Lower leg skin (tissue), 4 donors: ENCODE measurements at regions not wholly inside any gene's neighbourhood (a gene's known extent, or its start where the extent isn't known, plus 50 kb on each side); places are given as distances from the start of the nearest gene placed in this dataset.

Source experiments
- DNase-seq, 2 donors: peaks; one replicate each; pipeline ENCODE4 v3.0.0-alpha.2; 2019; ENCODE audit warnings: low spot score in 2 of 2
- H3K4me3 ChIP-seq: fragments of 200-600 bp; sonication (generic); 2 replicates; pipeline ENCODE4 v1.5.1; 2017; ENCODE audit warnings: mild to moderate bottlenecking, low read depth; ENCODE audit not compliant: poor library complexity, severe bottlenecking
- POLR2A ChIP-seq, 2 donors: fragments of 450-650 bp; IDR thresholded peaks; one replicate each; pipeline ENCODE4 v1.6.1; 2016 to 2017; ENCODE audit warnings: antibody characterized with exemption in 2 of 2, mild to moderate bottlenecking in 1 of 2, moderate library complexity in 1 of 2
- WGBS, 2 donors: methylation state at CpG; one replicate each; pipeline ENCODE4 v1.1.5; 2018; 5-methylcytosine and 5-hydroxymethylcytosine counted together
- intact Hi-C: fragments of 100-400 bp; cut with DNase I; formaldehyde crosslinking; loops from one replicate; pipeline ENCODE4 v1.15.0; 2023; ENCODE audit warnings: low total_unique reads
- TF ChIP-seq, protein P1 (sequence below), 3 donors: fragments of 450-650 bp; IDR thresholded peaks; one replicate each; pipeline ENCODE4 v1.5.1; 2016; ENCODE audit warnings: antibody characterized with exemption in 3 of 3, mild to moderate bottlenecking in 3 of 3, moderate library complexity in 2 of 3

DNA sequence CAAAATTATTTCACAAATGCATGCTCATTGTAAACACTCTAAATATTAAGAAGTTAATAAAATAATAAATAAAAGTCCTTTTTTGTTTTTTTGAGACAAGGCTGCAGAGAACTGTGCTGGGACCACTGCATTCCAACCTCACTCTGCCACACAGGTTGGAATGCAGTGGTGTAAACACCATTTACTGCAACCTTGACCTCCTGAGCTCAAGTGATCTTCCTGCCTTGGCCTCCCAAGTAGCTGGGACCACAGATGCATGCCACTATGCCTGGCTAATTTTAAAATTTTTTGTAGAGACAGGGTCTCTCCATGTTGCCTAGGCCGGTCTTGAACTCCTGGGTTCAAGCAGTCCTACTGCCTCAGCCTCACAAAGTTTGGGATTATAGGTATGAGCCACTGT is 578.4 kb downstream of the ZIC1 start:
- WGBS, 2 donors: 89 to 97% methylated on average over 1 of the region's 1 CpG
- intact Hi-C loops: no loop called here
- TF ChIP-seq, protein P1, sequence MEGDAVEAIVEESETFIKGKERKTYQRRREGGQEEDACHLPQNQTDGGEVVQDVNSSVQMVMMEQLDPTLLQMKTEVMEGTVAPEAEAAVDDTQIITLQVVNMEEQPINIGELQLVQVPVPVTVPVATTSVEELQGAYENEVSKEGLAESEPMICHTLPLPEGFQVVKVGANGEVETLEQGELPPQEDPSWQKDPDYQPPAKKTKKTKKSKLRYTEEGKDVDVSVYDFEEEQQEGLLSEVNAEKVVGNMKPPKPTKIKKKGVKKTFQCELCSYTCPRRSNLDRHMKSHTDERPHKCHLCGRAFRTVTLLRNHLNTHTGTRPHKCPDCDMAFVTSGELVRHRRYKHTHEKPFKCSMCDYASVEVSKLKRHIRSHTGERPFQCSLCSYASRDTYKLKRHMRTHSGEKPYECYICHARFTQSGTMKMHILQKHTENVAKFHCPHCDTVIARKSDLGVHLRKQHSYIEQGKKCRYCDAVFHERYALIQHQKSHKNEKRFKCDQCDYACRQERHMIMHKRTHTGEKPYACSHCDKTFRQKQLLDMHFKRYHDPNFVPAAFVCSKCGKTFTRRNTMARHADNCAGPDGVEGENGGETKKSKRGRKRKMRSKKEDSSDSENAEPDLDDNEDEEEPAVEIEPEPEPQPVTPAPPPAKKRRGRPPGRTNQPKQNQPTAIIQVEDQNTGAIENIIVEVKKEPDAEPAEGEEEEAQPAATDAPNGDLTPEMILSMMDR (IDR thresholded peaks at IDR 0.05): no peak
- TF ChIP-seq POLR2A (IDR thresholded peaks at IDR 0.05): no peak
- no peak overlapping the region for H3K4me3 ChIP-seq
- no peak for DNase-seq

DNA sequence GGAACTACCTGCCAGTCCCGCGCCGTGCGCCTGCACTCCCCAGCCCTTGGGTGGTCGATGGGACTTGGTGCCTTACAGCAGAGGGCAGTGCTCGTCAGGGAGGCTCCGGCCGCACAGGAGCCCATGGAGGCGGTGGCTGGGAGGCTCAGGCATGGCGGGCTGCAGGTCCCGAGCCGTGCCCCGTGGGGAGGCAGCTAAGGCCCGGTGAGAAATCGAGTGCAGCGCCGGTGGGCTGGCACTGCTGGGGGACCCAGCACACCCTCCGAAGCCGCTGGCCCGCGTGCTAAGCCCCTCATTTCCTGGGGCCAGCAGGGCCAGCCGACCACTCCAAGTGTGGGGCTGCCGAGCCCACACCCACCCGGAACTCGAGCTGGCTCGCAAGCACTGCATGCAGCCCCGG is 580.2 kb downstream of the ZIC1 start:
- no peak overlapping the region for H3K4me3 ChIP-seq
- intact Hi-C loops: no loop called here
- TF ChIP-seq, protein P1 (IDR thresholded peaks at IDR 0.05): no peak
- TF ChIP-seq POLR2A (IDR thresholded peaks at IDR 0.05): no peak
- no peak for DNase-seq
- WGBS, 2 donors: 95 to 100% methylated on average over 2 to 26 of the region's 27 CpGs

DNA sequence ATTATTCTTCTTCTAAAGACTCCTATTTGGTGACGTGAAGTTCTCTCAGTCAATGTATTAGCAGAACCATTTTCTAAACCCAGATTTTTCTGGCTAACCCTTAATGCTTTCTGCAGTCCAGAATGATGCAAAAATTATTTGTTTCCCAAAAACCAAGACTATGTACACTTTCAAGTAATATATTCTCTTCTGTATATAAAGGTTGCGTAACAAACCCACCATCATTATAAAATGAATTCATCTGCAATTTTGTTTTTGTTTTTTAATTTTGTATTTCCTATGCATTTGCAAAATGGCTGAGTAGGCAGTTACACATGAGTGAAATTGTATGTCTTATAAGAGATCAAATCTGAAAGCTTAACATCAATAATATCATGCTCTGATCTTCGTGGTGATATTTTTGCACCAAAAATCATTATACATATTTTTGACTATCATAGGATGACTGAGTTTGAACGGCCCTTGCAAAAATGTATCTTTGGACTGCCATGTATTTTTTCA is 593.6 kb downstream of the ZIC1 start:
- 90 to 91% methylated on average over 4 of the region's 4 CpGs for WGBS, 2 donors
- H3K4me3 ChIP-seq: no peak overlapping the region
- intact Hi-C loops: no loop called here
- no peak for DNase-seq
- TF ChIP-seq POLR2A (IDR thresholded peaks at IDR 0.05): no peak

DNA sequence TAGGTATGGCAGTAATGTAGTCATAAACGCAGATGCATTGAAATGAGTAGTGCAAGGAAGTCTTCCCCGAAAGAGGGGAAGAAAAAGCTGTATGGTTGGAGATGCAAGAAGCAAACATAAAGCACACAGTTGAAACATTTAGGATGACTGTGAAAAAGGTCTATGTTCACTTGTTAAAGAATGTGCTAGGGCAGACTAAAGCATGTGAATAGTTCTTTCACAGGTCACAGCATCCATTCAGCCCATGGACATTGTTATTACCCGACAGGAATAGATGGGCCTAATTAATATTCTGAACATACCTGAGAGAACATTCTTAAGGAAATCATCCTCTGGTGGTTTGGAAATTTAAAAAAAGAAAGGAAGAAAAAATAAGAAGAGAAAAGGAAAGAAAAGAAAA is 595.2 kb downstream of the ZIC1 start:
- intact Hi-C loops: no loop called here
- no peak for DNase-seq
- WGBS, 2 donors: 72 to 79% methylated on average over 3 of the region's 3 CpGs
- no peak overlapping the region for H3K4me3 ChIP-seq
- TF ChIP-seq POLR2A (IDR thresholded peaks at IDR 0.05): no peak
- TF ChIP-seq, protein P1 (IDR thresholded peaks at IDR 0.05): no peak

DNA sequence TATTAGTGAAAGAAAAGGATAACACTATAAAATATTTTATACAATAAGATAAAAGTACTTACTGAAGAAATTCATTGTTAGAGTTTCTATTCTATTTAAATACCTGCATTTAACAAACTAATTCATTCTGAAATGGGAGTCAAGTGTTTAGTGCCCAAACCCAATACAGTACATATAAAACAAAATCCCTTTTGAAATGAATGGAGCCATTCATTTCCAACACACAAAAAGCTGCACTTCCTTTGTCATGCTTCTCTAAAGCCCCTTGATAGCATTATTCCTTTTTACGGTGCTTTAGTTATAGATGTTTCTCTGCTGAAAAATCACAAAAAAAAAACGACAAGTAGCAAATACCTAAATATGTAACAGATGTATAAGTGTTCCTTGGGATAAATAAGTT is 596.3 kb downstream of the ZIC1 start:
- WGBS, 2 donors: 56 to 66% methylated on average over 2 of the region's 2 CpGs
- no peak overlapping the region for H3K4me3 ChIP-seq
- DNase-seq: no peak
- intact Hi-C loops: no loop called here
- TF ChIP-seq, protein P1 (IDR thresholded peaks at IDR 0.05): no peak
- TF ChIP-seq POLR2A (IDR thresholded peaks at IDR 0.05): no peak

DNA sequence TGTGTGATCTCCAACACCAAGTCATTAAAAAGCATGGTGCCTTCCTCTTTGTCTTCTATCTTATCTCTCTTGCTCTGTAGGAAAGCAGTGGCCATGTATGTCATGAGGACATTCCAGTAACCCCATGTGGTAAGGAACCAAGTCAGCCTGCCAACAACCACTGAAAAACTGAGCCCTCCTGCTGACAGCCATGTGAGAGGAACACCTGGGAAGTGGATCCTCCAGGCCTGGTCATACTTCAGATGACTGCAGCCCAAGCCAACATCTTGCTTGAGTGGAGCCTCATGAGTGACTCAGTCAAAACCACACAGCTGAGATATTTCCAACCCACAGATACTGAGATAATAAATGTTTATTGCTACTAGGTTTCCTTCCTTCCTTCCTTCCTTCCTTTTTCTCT is 597.3 kb downstream of the ZIC1 start:
- no peak for DNase-seq
- no peak for TF ChIP-seq POLR2A (IDR thresholded peaks at IDR 0.05)
- TF ChIP-seq, protein P1 (IDR thresholded peaks at IDR 0.05): no peak
- no peak overlapping the region for H3K4me3 ChIP-seq
- intact Hi-C loops: no loop called here
